Type B pancreatic cell (in vitro differentiated cells): ENCODE measurements at regions not wholly inside any gene's neighbourhood (a gene's known extent, or its start where the extent isn't known, plus 50 kb on each side); places are given as distances from the start of the nearest gene placed in this dataset.
A peak's percentile ranks its signal among the peaks of the same experiment; 100 is the strongest.

Source experiments
- DNase-seq: peaks from one replicate; pipeline ENCODE4 v3.0.0; 2021; ENCODE audit warnings: mixed read lengths; ENCODE audit not compliant: unreplicated experiment; ENCODE audit errors: extremely low spot score
- H3K27ac Mint-ChIP-seq: 2 replicates; pipeline ENCODE4 v1.8.0; 2021; ENCODE audit warnings: mild to moderate bottlenecking, mixed read lengths
- H3K27me3 Mint-ChIP-seq: 2 replicates; pipeline ENCODE4 v1.8.0; 2021; ENCODE audit warnings: mixed read lengths
- H3K36me3 Mint-ChIP-seq: 2 replicates; pipeline ENCODE4 v1.8.0; 2021; ENCODE audit warnings: mixed read lengths
- H3K4me1 Mint-ChIP-seq: one replicate; pipeline ENCODE4 v1.8.0; 2021; ENCODE audit warnings: mixed read lengths; ENCODE audit not compliant: unreplicated experiment
- H3K4me3 Mint-ChIP-seq: 2 replicates; pipeline ENCODE4 v1.8.0; 2021; ENCODE audit warnings: mild to moderate bottlenecking, mixed read lengths
- H3K9me3 Mint-ChIP-seq: 2 replicates; pipeline ENCODE4 v1.8.0; 2021; ENCODE audit warnings: mixed read lengths
- TF ChIP-seq, protein P1 (sequence below): fragments of 200-600 bp; sonication (generic); conservative IDR thresholded peaks from 2 replicates; pipeline ENCODE4 v1.5.0; 2021; ENCODE audit warnings: antibody characterized with exemption, mild to moderate bottlenecking

DNA sequence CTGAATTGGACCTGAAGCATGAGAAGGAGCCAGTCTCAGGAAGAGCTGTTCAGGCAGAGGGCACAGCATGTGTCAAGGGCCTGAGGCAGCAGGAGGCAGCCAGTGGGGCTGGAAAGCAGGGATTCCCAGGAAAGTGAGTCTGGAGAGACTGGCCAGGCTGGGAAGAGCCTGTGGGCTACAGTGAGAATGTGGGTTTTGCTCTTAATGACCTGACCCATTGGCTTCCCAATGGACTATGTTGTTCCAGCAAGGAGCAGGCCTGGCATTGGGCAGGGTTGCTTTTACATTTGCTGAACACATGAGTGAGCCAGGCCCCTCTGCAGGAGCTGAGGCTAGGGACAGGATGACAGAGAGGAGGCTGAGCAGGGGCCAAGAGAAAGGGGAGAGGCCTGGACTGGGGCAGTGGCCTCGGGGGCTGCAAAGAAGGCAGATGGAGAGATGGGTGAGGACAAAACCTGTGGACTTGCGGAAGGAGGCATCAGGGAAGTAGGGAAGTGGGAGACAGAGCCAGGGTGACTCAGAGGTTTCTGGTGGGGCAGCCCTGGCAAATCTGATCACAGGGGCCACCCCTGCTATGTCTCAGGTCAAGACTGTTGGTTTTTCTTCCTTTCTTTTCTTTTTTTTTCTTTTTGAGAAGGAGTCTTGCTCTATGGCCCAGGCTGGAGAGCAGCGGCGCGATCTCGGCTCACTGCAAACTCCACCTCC, 65.9 kb upstream of the NEK6 start:
- H3K27ac Mint-ChIP-seq, result no peak overlapping the region
- no peaks in the 10 kb centered on the region for H3K9me3 Mint-ChIP-seq
- H3K27me3 Mint-ChIP-seq, result peaks cover 46% of the 10 kb centered on the region
- H3K4me3 Mint-ChIP-seq, result no peak overlapping the region
- DNase-seq, result peak; percentile 37
- no peaks in the 10 kb centered on the region for H3K4me1 Mint-ChIP-seq
- no peaks in the 10 kb centered on the region for H3K36me3 Mint-ChIP-seq
- TF ChIP-seq, protein P1, sequence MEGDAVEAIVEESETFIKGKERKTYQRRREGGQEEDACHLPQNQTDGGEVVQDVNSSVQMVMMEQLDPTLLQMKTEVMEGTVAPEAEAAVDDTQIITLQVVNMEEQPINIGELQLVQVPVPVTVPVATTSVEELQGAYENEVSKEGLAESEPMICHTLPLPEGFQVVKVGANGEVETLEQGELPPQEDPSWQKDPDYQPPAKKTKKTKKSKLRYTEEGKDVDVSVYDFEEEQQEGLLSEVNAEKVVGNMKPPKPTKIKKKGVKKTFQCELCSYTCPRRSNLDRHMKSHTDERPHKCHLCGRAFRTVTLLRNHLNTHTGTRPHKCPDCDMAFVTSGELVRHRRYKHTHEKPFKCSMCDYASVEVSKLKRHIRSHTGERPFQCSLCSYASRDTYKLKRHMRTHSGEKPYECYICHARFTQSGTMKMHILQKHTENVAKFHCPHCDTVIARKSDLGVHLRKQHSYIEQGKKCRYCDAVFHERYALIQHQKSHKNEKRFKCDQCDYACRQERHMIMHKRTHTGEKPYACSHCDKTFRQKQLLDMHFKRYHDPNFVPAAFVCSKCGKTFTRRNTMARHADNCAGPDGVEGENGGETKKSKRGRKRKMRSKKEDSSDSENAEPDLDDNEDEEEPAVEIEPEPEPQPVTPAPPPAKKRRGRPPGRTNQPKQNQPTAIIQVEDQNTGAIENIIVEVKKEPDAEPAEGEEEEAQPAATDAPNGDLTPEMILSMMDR, result no peak

- DNase-seq, result no peak
- no peak overlapping the region for H3K27ac Mint-ChIP-seq
Observed at GRCh38 chr9:124196814-124197176, 61.0 kb upstream of the NEK6 start.

GRCh38 chr9:124197177-124198095, 60.3 kb upstream of the NEK6 start:
- Mint-ChIP-seq H3K36me3 (no peaks in the 10 kb centered on the region), H3K4me3 (no peak overlapping the region), H3K27me3 (peaks cover 29% of the 10 kb centered on the region), H3K4me1 (no peaks in the 10 kb centered on the region), H3K9me3 (no peaks in the 10 kb centered on the region), H3K27ac (no peak overlapping the region)
- TF ChIP-seq, protein P1, result no peak
- no peak for DNase-seq

More at GRCh38 chr9:124196814-124197176, 61.0 kb upstream of the NEK6 start:
- TF ChIP-seq, protein P1, result no peak
- Mint-ChIP-seq H3K9me3 (no peaks in the 10 kb centered on the region), H3K27me3 (peaks cover 32% of the 10 kb centered on the region), H3K4me3 (no peak overlapping the region), H3K36me3 (no peaks in the 10 kb centered on the region), H3K4me1 (no peaks in the 10 kb centered on the region)

DNA sequence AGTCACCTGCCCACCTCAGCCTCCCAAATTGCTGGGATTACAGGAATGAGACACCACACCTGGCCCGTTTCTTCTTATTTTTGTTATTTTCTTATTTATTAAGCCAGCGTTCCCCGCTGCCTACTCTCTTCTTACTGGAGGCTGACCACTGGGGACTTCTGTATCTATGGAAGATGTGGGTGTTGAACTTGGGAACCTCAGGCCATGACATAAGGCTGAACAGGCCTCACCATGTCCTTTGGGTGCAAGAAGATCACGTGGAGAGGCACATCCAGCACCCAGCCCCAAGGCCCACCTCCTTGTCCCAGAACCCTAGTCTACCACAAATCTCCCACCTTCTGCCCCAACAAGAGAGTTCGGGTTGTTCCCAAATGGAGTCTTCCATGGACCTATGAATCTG, 59.4 kb upstream of the NEK6 start:
- no peak for DNase-seq
- TF ChIP-seq, protein P1, result no peak
- Mint-ChIP-seq H3K4me3 (no peak overlapping the region), H3K36me3 (no peaks in the 10 kb centered on the region), H3K27ac (no peak overlapping the region), H3K9me3 (no peaks in the 10 kb centered on the region), H3K27me3 (peaks cover 20% of the 10 kb centered on the region), H3K4me1 (no peaks in the 10 kb centered on the region)

- DNase-seq, result no peak
- Mint-ChIP-seq H3K27me3 (peaks cover 23% of the 10 kb centered on the region), H3K9me3 (peaks cover 4% of the 10 kb centered on the region), H3K36me3 (no peaks in the 10 kb centered on the region), H3K27ac (no peak overlapping the region), H3K4me1 (no peaks in the 10 kb centered on the region), H3K4me3 (no peak overlapping the region)
- TF ChIP-seq, protein P1, result no peak
Observed at GRCh38 chr9:124198948-124199347, 58.8 kb upstream of the NEK6 start.
